ENCODE measurements at regions not wholly inside any gene's neighbourhood (a gene's known extent, or its start where the extent isn't known, plus 50 kb on each side); places are given as distances from the start of the nearest gene placed in this dataset.

DNA sequence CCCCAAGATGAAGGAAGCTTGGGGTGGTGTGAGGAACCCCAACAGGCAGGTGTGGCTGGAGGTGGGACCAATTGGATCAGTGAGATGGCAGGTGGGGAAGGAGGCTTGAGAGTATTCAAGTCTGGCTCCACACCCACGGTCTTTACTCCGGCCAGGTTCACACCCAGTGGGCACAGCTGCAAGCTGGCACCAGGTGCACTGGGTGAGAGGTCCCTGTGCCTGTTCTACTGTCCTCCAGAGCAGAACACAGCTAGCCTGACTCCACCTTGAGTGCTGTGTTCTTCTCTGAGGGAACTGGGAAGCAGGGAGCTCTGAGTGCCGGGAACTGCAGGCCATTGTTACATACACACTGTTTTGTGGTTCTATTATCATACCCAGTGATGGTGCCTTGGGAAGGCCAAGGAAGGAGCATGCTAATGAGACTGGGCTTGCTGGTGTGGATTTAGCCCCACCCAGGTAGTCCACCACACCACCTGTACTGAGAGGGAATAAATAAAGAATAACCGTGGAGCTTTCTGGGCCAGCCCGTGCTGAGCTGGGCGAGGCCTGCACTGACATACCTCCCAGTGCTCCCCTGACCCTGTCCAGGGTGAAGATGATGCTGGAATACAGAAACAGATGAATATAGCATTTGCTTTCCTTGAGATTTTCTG is 93.4 kb downstream of the ABHD5 start:
- DNase-seq = no peak

DNA sequence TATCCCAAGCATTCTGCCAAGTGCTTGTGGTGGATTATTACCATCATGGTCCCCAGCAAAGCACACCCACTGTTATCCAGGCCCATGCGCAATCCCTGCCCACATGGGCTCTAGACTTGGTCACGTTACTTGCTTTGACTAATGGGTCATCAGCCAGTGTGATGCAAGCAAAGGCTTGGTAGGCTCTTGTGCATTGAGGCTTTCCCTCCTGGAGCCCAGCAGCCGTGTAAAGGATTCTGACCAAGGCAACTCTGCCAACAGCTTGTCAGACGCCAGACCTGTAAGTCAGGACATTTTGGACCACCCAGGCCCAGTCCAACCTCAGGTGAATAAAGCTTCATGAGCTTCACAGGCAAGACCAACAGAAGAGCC is 93.9 kb downstream of the ABHD5 start:
- DNase-seq = no peak

GRCh38 chr3:43785551-43785950 is 94.8 kb downstream of the ABHD5 start:
- no peak for DNase-seq

GRCh38 chr3:43786102-43786501 is 95.4 kb downstream of the ABHD5 start:
- DNase-seq = no peak

GRCh38 chr3:43786526-43787305 is 96.0 kb downstream of the ABHD5 start:
- no peak for DNase-seq

DNA sequence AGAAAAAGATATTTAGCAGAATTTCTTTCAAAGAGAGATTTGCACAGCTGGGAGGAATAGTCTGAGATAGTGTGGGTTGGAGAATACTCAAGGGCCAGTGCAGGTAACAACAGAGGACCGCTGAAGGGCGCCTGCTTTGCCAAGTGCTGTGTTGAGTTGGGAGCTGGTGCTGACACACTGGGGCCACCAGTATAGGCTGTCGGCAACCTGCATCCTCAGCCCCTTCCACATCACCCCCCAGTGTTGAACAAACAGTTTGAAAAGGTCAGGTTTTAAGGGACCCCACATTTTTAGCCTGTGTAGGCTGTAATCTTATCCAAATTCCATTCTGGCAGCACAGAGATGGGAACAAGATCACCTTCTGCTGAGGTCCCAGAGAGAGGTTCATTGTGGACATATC is 96.6 kb downstream of the ABHD5 start:
- no peak for DNase-seq

GRCh38 chr3:43789028-43789427 is 98.3 kb downstream of the ABHD5 start:
- no peak for DNase-seq

GRCh38 chr3:43790060-43790459 is 99.3 kb downstream of the ABHD5 start:
- no peak for DNase-seq

- no peak for DNase-seq
Measured at GRCh38 chr3:43790476-43790875, 99.7 kb downstream of the ABHD5 start.

GRCh38 chr3:43791246-43791645 is 100.5 kb downstream of the ABHD5 start:
- DNase-seq = no peak

DNA sequence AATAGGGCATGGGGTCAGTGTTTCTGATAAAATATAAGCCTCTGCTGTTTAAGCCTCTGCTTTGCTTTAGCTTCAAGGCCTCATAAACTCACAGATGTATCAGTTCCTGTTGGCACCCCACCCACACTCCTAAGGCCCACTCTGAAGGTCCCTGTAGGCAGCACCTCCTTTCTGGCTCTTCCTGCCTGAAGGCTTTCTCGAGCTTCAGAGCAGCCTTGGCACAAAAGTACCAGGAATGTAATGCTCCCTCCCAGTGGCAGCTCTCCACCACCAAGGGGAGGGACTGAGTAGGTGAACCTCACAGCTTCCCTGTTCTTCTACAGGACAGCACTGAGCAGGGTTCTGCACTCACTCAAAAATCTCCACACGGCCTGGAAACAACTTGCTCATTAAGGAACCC is 102.2 kb downstream of the ABHD5 start:
- no peak for DNase-seq

- DNase-seq = no peak
Measured at GRCh38 chr3:43793648-43794372, 103.1 kb downstream of the ABHD5 start.

DNA sequence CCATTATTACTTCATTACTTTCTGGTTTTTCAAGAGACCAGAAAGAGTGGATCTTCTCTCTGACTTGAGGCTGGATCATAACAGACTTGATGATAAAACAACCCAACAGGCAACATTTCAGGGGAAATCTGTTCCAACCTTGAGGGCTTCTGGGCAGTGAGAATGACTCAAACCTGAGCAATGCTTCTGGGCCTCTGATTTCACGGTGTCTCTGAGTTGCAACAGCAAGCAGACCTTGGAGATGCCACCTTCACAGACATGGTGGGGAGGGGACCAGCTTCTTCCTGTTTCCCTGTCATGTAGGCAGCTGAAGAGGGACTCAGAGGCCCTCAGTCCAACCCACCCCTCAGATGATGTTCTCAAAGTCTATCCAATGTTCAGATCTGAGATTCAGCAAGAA is 104.0 kb downstream of the ABHD5 start:
- DNase-seq = no peak

- no peak for DNase-seq
Measured at GRCh38 chr3:43795491-43795890, 104.8 kb downstream of the ABHD5 start.

- no peak for DNase-seq
Measured at GRCh38 chr3:43796041-43796596, 105.4 kb downstream of the ABHD5 start.

DNA sequence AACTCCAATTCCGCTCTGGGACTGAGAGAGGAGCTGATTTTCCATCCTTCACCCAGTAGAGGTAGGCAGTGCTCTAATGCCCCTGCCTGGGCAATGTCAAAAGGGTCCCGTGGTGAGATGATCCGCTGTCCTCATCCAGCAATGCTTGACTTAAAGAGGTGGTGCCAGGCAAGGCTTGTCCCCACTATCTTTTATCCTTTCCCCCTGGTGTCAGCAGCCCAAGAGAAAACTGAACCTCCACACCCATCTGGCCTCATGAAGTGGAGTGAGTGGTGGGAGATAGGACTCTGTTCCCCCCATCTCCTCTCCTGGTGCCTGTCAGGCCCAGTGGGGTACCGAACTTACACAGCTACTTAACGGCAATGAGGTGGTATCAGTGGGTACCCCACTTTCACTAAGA is 107.1 kb downstream of the ABHD5 start:
- DNase-seq = no peak

DNA sequence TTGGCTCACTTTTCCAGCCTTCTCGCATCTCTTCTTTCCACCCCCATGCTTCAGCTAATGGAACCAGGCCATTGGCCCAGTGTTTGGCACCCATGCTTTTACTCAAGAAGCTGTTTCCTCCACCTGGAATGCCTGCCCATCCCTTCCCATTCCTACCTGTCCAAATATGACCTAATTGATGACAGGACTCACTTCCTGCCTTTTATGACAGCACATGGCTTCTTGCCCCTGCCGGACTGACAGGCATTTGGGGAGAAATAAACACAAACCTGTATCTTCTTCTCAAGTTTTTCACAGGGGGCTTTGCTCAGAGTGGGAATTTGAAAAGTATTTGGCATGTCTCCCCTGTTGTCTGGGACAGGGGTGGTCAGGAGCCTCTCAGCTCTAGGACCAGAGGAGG is 120.1 kb downstream of the ABHD5 start:
- DNase-seq = no peak

DNA sequence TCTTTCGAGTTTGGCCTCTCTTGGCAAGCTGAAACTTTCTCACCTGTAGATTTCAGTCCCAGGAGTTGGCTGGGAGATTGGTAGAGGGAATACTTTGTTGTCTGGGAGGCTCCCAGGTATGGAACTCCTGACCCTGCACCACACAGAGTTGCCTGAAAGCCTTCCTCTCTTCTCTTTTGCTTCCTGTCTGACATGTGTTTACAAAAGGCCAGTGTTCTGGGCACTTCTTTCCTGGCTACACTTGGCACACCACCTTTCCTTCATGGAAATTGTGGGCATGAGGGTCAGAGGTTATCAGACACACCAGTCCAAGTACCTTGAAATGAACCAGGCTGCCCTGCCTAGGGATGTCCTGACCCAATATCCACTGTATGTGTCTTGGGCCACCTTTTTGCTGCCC is 123.7 kb downstream of the ABHD5 start:
- no peak for DNase-seq

- no peak for DNase-seq
Measured at GRCh38 chr3:43816372-43816771, 125.6 kb downstream of the ABHD5 start.

DNA sequence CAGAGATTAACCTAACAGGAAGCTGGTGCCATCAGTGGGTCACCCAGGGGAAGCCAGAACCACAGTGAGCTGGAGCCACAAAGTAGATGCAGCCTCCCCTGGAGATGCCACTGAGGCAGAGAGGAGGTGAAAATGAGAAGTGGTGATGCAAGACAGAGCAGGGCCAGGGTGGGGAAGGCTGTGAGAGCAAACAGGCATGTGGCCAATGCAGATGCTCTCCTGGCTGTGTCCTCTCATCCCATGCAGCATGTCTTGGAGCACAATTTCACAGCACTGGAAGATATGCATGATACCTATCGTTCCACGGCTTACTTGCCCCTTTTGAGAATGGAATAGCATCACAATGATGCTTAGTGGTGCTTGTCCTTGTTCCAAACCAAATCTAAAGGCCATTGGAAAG is 126.3 kb downstream of the ABHD5 start:
- no peak for DNase-seq

- no peak for DNase-seq
Measured at GRCh38 chr3:43817825-43818224, 127.1 kb downstream of the ABHD5 start.

DNA sequence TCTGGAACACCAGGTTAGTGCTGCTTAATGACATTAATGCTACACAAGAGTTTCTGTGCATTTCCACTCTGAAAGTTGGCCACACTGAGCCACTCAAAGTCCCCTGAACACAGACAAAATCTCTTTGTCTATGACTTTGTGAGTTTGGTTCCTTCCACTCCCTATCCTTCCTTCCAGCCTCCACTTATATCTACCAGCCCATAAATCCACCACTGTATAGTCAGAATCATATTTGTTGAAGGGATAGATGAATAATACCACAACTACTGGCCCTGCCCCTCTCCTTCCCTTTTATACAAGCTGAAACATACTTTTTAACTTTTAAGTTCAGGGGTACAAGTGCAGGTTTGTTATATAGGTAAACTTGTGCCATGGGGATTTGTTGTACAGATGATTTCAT is 127.5 kb downstream of the ABHD5 start:
- DNase-seq = no peak

DNA sequence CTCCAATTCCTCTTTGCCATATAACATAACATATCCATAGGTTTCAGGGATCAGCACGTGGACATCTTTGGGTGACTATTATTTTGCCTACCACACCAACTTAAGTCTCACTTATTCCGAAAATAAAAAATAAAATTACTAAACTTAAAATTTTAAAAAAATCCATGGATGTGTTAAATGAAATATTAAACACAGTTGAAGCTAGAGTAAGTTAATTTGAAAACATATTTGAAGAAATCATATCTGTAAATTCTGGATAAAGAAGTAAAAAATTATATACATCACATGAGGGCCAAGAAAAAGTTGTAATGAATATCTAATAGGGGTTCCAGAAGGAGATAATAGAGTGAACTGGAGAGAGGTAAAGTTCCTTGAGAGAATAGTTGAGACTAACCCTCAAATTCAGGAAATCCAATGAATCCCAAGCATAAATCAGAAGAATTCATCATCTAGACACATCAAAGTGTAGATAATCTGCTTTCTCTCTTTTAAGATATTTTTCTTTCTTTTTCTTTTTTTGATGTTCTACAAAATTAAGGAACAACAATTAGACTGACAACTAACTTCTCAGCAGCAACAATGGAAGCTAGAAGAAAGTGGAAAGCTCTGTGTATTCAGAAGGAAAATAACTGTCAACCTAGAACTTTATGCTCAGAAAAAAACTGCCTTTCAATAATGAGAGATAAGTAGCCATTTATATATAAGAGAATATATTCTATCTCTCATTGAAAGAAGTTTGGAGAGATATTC is 147.4 kb downstream of the ABHD5 start:
- DNase-seq = no peak
